ENCODE measurements at regions not wholly inside any gene's neighbourhood (a gene's known extent, or its start where the extent isn't known, plus 50 kb on each side); places are given as distances from the start of the nearest gene placed in this dataset.

DNA sequence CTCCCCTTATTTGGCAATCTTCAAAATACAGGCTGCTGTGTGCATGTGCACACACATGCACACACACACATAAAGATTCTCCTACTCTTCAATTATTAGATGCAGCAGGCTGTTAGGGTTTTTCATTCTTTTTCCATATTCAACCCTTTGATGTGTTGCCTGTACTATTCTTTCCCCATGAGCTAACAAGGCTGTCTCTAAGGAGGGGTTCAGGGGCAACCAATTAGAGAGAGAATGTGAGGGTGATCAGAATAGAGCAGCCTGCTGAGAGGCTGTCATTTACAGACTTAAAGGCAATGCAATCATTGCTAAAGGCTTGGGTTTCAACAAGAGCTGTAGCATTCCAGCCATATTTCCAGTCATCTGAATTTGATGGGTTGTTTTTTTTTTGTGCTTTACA is 467.4 kb upstream of the ID4 start:
- TF ChIP-seq POLR2A (IDR thresholded peaks at IDR 0.05) = no peak
- TF ChIP-seq, protein P1, sequence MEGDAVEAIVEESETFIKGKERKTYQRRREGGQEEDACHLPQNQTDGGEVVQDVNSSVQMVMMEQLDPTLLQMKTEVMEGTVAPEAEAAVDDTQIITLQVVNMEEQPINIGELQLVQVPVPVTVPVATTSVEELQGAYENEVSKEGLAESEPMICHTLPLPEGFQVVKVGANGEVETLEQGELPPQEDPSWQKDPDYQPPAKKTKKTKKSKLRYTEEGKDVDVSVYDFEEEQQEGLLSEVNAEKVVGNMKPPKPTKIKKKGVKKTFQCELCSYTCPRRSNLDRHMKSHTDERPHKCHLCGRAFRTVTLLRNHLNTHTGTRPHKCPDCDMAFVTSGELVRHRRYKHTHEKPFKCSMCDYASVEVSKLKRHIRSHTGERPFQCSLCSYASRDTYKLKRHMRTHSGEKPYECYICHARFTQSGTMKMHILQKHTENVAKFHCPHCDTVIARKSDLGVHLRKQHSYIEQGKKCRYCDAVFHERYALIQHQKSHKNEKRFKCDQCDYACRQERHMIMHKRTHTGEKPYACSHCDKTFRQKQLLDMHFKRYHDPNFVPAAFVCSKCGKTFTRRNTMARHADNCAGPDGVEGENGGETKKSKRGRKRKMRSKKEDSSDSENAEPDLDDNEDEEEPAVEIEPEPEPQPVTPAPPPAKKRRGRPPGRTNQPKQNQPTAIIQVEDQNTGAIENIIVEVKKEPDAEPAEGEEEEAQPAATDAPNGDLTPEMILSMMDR (IDR thresholded peaks at IDR 0.05) = no peak

Measured in lower leg skin (tissue), 3 donors.